Esophagus squamous epithelium (tissue), 5 donors: ENCODE measurements at regions not wholly inside any gene's neighbourhood (a gene's known extent, or its start where the extent isn't known, plus 50 kb on each side); places are given as distances from the start of the nearest gene placed in this dataset.

Source experiments
- DNase-seq: peaks from one replicate; lab custom pipeline; 2025; lab: John Stamatoyannopoulos, UW
- H3K27ac ChIP-seq, 4 donors: fragments of 200-600 bp; sonication (generic); one replicate each; pipeline ENCODE4 v1.5.1; 2016 to 2019; ENCODE audit warnings: mild to moderate bottlenecking in 1 of 4
- H3K27me3 ChIP-seq, 4 donors: fragments of 200-600 bp; sonication (generic); 1 replicate in 3 of 4; 2 replicates in 1 of 4; pipeline versions ENCODE4 v1.5.1 to v1.6.0; 2017 to 2021; ENCODE audit warnings: antibody characterized with exemption in 1 of 4
- H3K36me3 ChIP-seq, 3 donors: fragments of 200-600 bp; sonication (generic); one replicate each; pipeline ENCODE4 v1.5.1; 2016 to 2019
- H3K4me1 ChIP-seq, 3 donors: fragments of 200-600 bp; sonication (generic); one replicate each; pipeline ENCODE4 v1.5.1; 2017 to 2019
- H3K4me3 ChIP-seq, 4 donors: fragments of 200-600 bp; sonication (generic); 1 replicate in 3 of 4; 2 replicates in 1 of 4; pipeline ENCODE4 v1.5.1; 2016 to 2019; ENCODE audit warnings: mild to moderate bottlenecking in 2 of 4, moderate library complexity in 1 of 4
- H3K9me3 ChIP-seq, 3 donors: fragments of 200-600 bp; sonication (generic); one replicate each; pipeline ENCODE4 v1.5.1; 2016 to 2019
- POLR2A ChIP-seq, 4 donors: fragments of 450-650 bp; IDR thresholded peaks; one replicate each; pipeline ENCODE4 v1.6.1; 2017; ENCODE audit warnings: antibody characterized with exemption in 4 of 4, mild to moderate bottlenecking in 4 of 4, moderate library complexity in 3 of 4
- WGBS, 2 donors: methylation state at CpG; one replicate each; pipeline ENCODE4 v1.1.5; 2018; 5-methylcytosine and 5-hydroxymethylcytosine counted together
- intact Hi-C: fragments of 100-400 bp; cut with DNase I; formaldehyde crosslinking; loops from one replicate; pipeline ENCODE4 v1.15.0; 2022
- TF ChIP-seq, protein P1 (sequence below), 6 experiments: fragments of 450-650 bp in 4 of 6; fragments of 200-600 bp in 2 of 6; sonication (generic) in 2 of 6; IDR thresholded peaks; one replicate each; pipeline ENCODE4 v1.5.1; 2016 to 2019; ENCODE audit warnings: antibody characterized with exemption in 6 of 6, mild to moderate bottlenecking in 4 of 6, moderate library complexity in 4 of 6
- donor health status: DM: yes; HTN: yes; CAD: no.

DNA sequence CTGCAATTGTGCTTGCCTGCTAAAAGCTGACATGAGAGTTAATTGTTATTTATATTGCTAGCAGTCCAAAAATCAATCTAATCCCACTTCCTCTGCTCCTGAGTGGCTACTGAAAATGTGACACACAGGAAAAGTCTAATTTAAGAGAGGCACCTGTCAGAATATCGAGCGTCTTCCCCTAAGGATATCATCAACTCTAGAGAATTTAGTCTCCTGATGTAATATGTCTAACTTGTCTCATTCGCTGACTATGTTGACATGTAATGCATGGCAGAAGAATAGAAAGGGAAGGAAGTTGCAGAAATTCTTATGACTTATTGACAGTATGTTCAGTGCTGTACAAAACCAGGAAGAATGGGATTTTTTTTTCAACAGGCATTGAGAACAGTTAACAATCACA lies 893.4 kb upstream of the CDH8 start:
- Histone ChIP-seq H3K27me3 (no peaks in the 10 kb centered on the region), H3K9me3 (no peaks in the 10 kb centered on the region), H3K27ac (no peak overlapping the region), H3K36me3 (no peaks in the 10 kb centered on the region), H3K4me3 (no peak overlapping the region), H3K4me1 (no peaks in the 10 kb centered on the region)
- 49 to 58% methylated on average over 3 of the region's 3 CpGs for WGBS, 2 donors
- no peak for DNase-seq
- TF ChIP-seq, protein P1, sequence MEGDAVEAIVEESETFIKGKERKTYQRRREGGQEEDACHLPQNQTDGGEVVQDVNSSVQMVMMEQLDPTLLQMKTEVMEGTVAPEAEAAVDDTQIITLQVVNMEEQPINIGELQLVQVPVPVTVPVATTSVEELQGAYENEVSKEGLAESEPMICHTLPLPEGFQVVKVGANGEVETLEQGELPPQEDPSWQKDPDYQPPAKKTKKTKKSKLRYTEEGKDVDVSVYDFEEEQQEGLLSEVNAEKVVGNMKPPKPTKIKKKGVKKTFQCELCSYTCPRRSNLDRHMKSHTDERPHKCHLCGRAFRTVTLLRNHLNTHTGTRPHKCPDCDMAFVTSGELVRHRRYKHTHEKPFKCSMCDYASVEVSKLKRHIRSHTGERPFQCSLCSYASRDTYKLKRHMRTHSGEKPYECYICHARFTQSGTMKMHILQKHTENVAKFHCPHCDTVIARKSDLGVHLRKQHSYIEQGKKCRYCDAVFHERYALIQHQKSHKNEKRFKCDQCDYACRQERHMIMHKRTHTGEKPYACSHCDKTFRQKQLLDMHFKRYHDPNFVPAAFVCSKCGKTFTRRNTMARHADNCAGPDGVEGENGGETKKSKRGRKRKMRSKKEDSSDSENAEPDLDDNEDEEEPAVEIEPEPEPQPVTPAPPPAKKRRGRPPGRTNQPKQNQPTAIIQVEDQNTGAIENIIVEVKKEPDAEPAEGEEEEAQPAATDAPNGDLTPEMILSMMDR (IDR thresholded peaks at IDR 0.05) = no peak
- no peak for TF ChIP-seq POLR2A (IDR thresholded peaks at IDR 0.05)
- intact Hi-C loops = no loop called here

DNA sequence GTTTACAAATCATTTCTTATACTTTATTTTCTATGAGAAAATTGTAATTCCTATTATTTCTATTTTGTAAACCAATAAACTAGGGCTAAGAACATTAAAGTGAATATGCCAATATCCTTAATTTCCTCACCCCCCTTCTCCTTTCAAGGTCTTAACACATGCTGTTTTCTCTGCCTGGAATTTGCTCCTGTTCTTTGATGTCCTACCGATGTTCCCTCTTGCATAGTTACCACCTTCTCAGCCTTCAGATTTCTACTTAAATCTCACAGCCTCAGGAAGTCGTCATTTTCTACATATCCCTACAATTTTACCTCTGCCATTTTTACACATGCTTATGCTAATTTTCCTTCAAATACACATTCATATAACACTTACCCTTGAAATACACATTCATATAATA lies 890.9 kb upstream of the CDH8 start:
- TF ChIP-seq, protein P1 (IDR thresholded peaks at IDR 0.05) = no peak
- no peak for TF ChIP-seq POLR2A (IDR thresholded peaks at IDR 0.05)
- no peaks in the 10 kb centered on the region for H3K36me3 ChIP-seq
- no peak overlapping the region for H3K27ac ChIP-seq
- 27 to 29% methylated on average over 2 of the region's 2 CpGs for WGBS, 2 donors
- H3K27me3 ChIP-seq = no peaks in the 10 kb centered on the region
- H3K4me1 ChIP-seq = no peaks in the 10 kb centered on the region
- intact Hi-C loops = no loop called here
- DNase-seq = no peak
- H3K4me3 ChIP-seq = no peak overlapping the region
- no peaks in the 10 kb centered on the region for H3K9me3 ChIP-seq

DNA sequence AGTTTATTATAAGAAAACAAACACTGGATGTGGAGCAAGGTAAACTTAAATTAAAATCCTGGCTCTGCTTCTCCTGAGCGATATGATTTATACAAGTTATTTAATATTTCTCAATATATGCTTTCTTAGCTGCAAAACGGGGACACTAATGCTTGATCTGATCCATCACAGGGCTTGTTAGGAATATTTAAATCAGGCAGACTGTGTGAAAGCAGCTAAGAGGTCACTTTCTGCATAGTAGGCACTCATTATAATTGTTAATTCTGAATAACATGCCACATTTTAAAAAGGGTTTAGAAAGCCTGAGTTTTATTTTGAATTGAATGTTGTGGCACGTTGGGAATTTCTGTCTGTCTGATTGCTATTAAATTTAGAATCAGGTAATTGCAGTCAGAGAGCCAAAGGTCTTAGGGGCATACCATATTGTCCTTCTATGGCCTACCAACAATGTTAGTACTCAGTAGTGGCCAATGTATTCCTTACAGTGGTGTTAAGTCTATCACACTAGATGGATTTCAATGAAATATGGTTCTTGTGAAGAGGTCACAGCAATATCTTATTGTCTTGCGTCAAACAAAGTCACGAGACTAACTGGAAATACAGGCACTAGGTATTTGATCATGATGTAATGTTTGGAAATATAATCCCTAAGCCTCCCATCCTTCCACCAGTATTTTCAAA lies 890.0 kb upstream of the CDH8 start:
- TF ChIP-seq, protein P1 (IDR thresholded peaks at IDR 0.05) = no peak
- TF ChIP-seq POLR2A (IDR thresholded peaks at IDR 0.05) = no peak
- no peaks in the 10 kb centered on the region for H3K36me3 ChIP-seq
- intact Hi-C loops = no loop called here

DNA sequence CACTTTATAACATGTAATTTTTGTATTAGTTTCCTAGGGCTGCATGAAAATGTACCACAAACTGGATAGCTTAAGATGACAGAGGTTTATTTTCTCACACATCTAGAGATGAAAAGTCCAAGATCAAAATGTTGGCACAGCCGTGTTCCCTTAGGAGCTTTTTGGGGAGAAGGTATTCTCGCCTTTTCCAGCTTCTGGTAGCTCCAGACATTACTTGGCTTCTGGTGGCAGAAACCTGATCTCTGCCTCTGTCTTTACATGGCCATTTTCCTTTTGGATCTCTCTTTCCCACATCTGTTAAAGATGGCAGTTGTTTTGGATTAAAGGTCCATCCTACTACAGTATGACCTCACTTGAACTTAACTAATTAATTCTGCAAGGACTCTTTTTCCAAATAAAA lies 885.7 kb upstream of the CDH8 start:
- no peaks in the 10 kb centered on the region for H3K36me3 ChIP-seq
- no peaks in the 10 kb centered on the region for H3K27me3 ChIP-seq
- H3K27ac ChIP-seq = no peak overlapping the region
- H3K4me1 ChIP-seq = no peaks in the 10 kb centered on the region
- TF ChIP-seq POLR2A (IDR thresholded peaks at IDR 0.05) = no peak
- TF ChIP-seq, protein P1 (IDR thresholded peaks at IDR 0.05) = no peak
- H3K4me3 ChIP-seq = no peak overlapping the region
- intact Hi-C loops = no loop called here
- 60 to 72% methylated on average over 2 of the region's 2 CpGs for WGBS, 2 donors
- DNase-seq = no peak
- H3K9me3 ChIP-seq = no peaks in the 10 kb centered on the region

More for the DNA sequence above, 890.0 kb upstream of the CDH8 start:
- H3K27me3 ChIP-seq = no peaks in the 10 kb centered on the region
- H3K4me3 ChIP-seq = no peak overlapping the region
- H3K9me3 ChIP-seq = no peaks in the 10 kb centered on the region
- WGBS, 2 donors = 55 to 63% methylated on average over 5 of the region's 5 CpGs
- DNase-seq = no peak
- no peak overlapping the region for H3K27ac ChIP-seq
- H3K4me1 ChIP-seq = no peaks in the 10 kb centered on the region

DNA sequence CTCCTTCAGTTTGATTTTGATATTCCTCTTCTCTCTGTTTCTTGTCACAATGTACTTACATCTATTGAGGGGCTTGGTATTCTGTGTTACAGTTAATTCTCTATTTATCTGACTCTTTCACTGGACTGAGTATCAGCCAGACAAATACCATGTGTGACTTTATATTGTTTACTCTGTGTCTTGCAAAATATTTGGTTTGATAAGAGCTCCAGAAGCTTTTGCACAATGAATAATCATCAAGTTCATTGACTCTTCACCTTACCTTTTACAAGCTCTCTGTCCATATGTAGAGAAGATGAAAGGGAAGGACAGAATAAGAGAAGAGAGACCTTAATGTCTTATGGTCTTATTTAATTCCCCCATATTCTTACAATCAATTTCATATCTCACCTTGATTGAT lies 877.7 kb upstream of the CDH8 start:
- DNase-seq = no peak
- no peak for TF ChIP-seq POLR2A (IDR thresholded peaks at IDR 0.05)
- TF ChIP-seq, protein P1 (IDR thresholded peaks at IDR 0.05) = no peak
- intact Hi-C loops = no loop called here
- Histone ChIP-seq H3K36me3 (no peaks in the 10 kb centered on the region), H3K27ac (no peak overlapping the region), H3K9me3 (no peaks in the 10 kb centered on the region), H3K4me3 (no peak overlapping the region), H3K27me3 (no peaks in the 10 kb centered on the region), H3K4me1 (no peaks in the 10 kb centered on the region)
